Choroid plexus epithelial cell (primary cell): ENCODE measurements at regions not wholly inside any gene's neighbourhood (a gene's known extent, or its start where the extent isn't known, plus 50 kb on each side); places are given as distances from the start of the nearest gene placed in this dataset.
A peak's percentile ranks its signal among the peaks of the same experiment; 100 is the strongest.
"Not testable (repeated sequence)": the region's sequence is repeated elsewhere in the genome, so short reads cannot be mapped to it uniquely, and the experiment has no call there.

Source experiments
- DNase-seq: peaks from one replicate; pipeline ENCODE4 v3.0.0-alpha.2; 2010; ENCODE audit warnings: low read depth
- H3K4me3 ChIP-seq: 2 replicates; pipeline ENCODE4 v1.5.1; 2011; ENCODE audit warnings: low read depth, mild to moderate bottlenecking, control low read depth, low read length, moderate library complexity
- CTCF ChIP-seq: conservative IDR thresholded peaks from 2 replicates; pipeline ENCODE4 v1.5.1; 2011; ENCODE audit warnings: low read depth, mild to moderate bottlenecking, control low read depth, inconsistent platforms, low read length, moderate library complexity

GRCh38 chr18:8517276-8517675 lies 92.0 kb upstream of the RAB12 start:
- TF ChIP-seq CTCF, result no peak
- no peak overlapping the region for H3K4me3 ChIP-seq
- DNase-seq, result no peak

GRCh38 chr18:8519102-8519501 lies 90.1 kb upstream of the RAB12 start:
- no peak for DNase-seq
- TF ChIP-seq CTCF, result no peak

GRCh38 chr18:8520266-8520665 lies 89.0 kb upstream of the RAB12 start:
- no peak for DNase-seq
- TF ChIP-seq CTCF, result no peak
- no peak overlapping the region for H3K4me3 ChIP-seq

More at GRCh38 chr18:8519102-8519501, 90.1 kb upstream of the RAB12 start:
- no peak overlapping the region for H3K4me3 ChIP-seq

- DNase-seq, result no peak
- TF ChIP-seq CTCF, result no peak
- H3K4me3 ChIP-seq, result no peak overlapping the region
These were observed 86.5 kb upstream of the RAB12 start for GRCh38 chr18:8522756-8523155.

- DNase-seq, result no peak
- TF ChIP-seq CTCF, result peak; percentile 38
These were observed 83.5 kb upstream of the RAB12 start for GRCh38 chr18:8525692-8526091.

GRCh38 chr18:8526332-8526731 lies 82.9 kb upstream of the RAB12 start:
- no peak overlapping the region for H3K4me3 ChIP-seq
- no peak for DNase-seq
- no peak for TF ChIP-seq CTCF

More at GRCh38 chr18:8525692-8526091, 83.5 kb upstream of the RAB12 start:
- H3K4me3 ChIP-seq, result no peak overlapping the region

- H3K4me3 ChIP-seq, result no peak overlapping the region
- TF ChIP-seq CTCF, result no peak
- DNase-seq, result no peak
These were observed 79.6 kb upstream of the RAB12 start for GRCh38 chr18:8529609-8530008.

GRCh38 chr18:8531084-8531483 lies 78.2 kb upstream of the RAB12 start:
- not testable (repeated sequence) for H3K4me3 ChIP-seq

More at GRCh38 chr18:8531084-8531483, 78.2 kb upstream of the RAB12 start:
- not testable (repeated sequence) for DNase-seq
